ENCODE measurements at regions not wholly inside any gene's neighbourhood (a gene's known extent, or its start where the extent isn't known, plus 50 kb on each side); places are given as distances from the start of the nearest gene placed in this dataset.

GRCh38 chr12:105547786-105548185, 217.3 kb downstream of the C12orf75 start:
- Histone ChIP-seq H3K36me3 (replicated peaks in 1 of 2; ENCODE audit: control insufficient read depth in 1 of 2, insufficient read depth in 2 of 2, low read length in 2 of 2) (no peaks in the 10 kb centered on the region), H3K4me2 (replicated peaks; ENCODE audit: extremely low read depth, low read length, poor library complexity, severe bottlenecking) (no peak overlapping the region), H3K27ac (ENCODE audit: low read depth in 1 of 2, low read length in 2 of 2) (no peak overlapping the region), H2AFZ (ENCODE audit: insufficient read depth, low read depth, low read length, poor library complexity, severe bottlenecking) (no peak overlapping the region), H3K4me3 (replicated peaks in 1 of 3; ENCODE audit: low read depth in 2 of 3, low read length in 3 of 3) (no peak overlapping the region), H3K79me2 (ENCODE audit: insufficient read depth, low read length) (no peaks in the 10 kb centered on the region), H3K4me1 (ENCODE audit: control insufficient read depth in 1 of 2, insufficient read depth in 2 of 2, low read length in 2 of 2) (no peaks in the 10 kb centered on the region), H4K20me1 (ENCODE audit: insufficient read depth, low read length) (no peaks in the 10 kb centered on the region), H3K9me3 (replicated peaks in 1 of 2; ENCODE audit: control insufficient read depth in 1 of 2, insufficient read depth in 1 of 2, low read length in 2 of 2) (peaks cover 0 to 4% of the 10 kb centered on the region in 2 donors), H3K27me3 (ENCODE audit: control insufficient read depth in 2 of 2, insufficient read depth in 2 of 2, low read length in 2 of 2) (no peaks in the 10 kb centered on the region), H3K9ac (ENCODE audit: insufficient read depth, low read length, poor library complexity, severe bottlenecking) (no peak overlapping the region)
- Mint-ChIP-seq H3K27me3 (ENCODE audit: low read depth in 3 of 3) (peaks cover 0 to 2% (median 1%) of the 10 kb centered on the region in 3 donors), H3K4me1 (no peaks in the 10 kb centered on the region), H3K27ac (no peak overlapping the region), H3K9me3 (peaks cover 0 to 13% (median 10%) of the 10 kb centered on the region in 7 donors), H3K4me3 (no peak overlapping the region), H3K36me3 (no peaks in the 10 kb centered on the region)
- intact Hi-C loops (cut with micrococcal nuclease): no loop called here
- DNase-seq: no peak
- WGBS (ENCODE audit: insufficient coverage): no CpG with 5 or more reads among the region's 3 CpGs
- TF ChIP-seq CTCF (IDR thresholded peaks at IDR 0.05): no peak

- peaks cover 0 to 13% (median 10%) of the 10 kb centered on the region in 7 donors for H3K9me3 Mint-ChIP-seq
- no peak for DNase-seq
- no peak overlapping the region for H3K4me3 Mint-ChIP-seq
- Histone ChIP-seq H3K9ac (ENCODE audit: insufficient read depth, low read length, poor library complexity, severe bottlenecking) (no peak overlapping the region), H3K4me1 (ENCODE audit: control insufficient read depth in 1 of 2, insufficient read depth in 2 of 2, low read length in 2 of 2) (no peaks in the 10 kb centered on the region), H2AFZ (ENCODE audit: insufficient read depth, low read depth, low read length, poor library complexity, severe bottlenecking) (no peak overlapping the region), H3K27ac (ENCODE audit: low read depth in 1 of 2, low read length in 2 of 2) (no peak overlapping the region), H3K79me2 (ENCODE audit: insufficient read depth, low read length) (no peaks in the 10 kb centered on the region), H3K9me3 (replicated peaks in 1 of 2; ENCODE audit: control insufficient read depth in 1 of 2, insufficient read depth in 1 of 2, low read length in 2 of 2) (peaks cover 0 to 4% of the 10 kb centered on the region in 2 donors), H3K4me3 (replicated peaks in 1 of 3; ENCODE audit: low read depth in 2 of 3, low read length in 3 of 3) (no peak overlapping the region), H3K36me3 (replicated peaks in 1 of 2; ENCODE audit: control insufficient read depth in 1 of 2, insufficient read depth in 2 of 2, low read length in 2 of 2) (no peaks in the 10 kb centered on the region), H4K20me1 (ENCODE audit: insufficient read depth, low read length) (no peaks in the 10 kb centered on the region), H3K4me2 (replicated peaks; ENCODE audit: extremely low read depth, low read length, poor library complexity, severe bottlenecking) (no peak overlapping the region), H3K27me3 (ENCODE audit: control insufficient read depth in 2 of 2, insufficient read depth in 2 of 2, low read length in 2 of 2) (no peaks in the 10 kb centered on the region)
- H3K36me3 Mint-ChIP-seq: no peaks in the 10 kb centered on the region
- no peak for TF ChIP-seq CTCF (IDR thresholded peaks at IDR 0.05)
- intact Hi-C loops (cut with micrococcal nuclease): no loop called here
- WGBS (ENCODE audit: insufficient coverage): 94% methylated on average over 3 of the region's 3 CpGs
- H3K4me1 Mint-ChIP-seq: no peaks in the 10 kb centered on the region
- peaks cover 0 to 2% (median 1%) of the 10 kb centered on the region in 3 donors for H3K27me3 Mint-ChIP-seq (ENCODE audit: low read depth in 3 of 3)
- no peak overlapping the region for H3K27ac Mint-ChIP-seq
Observed at GRCh38 chr12:105548626-105549025, 218.1 kb downstream of the C12orf75 start.
